SU-DHL-6 (cell line): ENCODE measurements at regions not wholly inside any gene's neighbourhood (a gene's known extent, or its start where the extent isn't known, plus 50 kb on each side); places are given as distances from the start of the nearest gene placed in this dataset.

Source experiments
- EZH2phosphoT487 ChIP-seq: fragments of 200-600 bp; sonication (generic), shearing (Covaris generic); conservative IDR thresholded peaks from 2 replicates; pipeline ENCODE4 v1.6.1; 2018; ENCODE audit warnings: mild to moderate bottlenecking, antibody characterized with exemption, low read length, moderate library complexity, mixed read lengths
- TF ChIP-seq, protein P1 (sequence below): fragments of 200-600 bp; sonication (generic); IDR thresholded peaks from one replicate; pipeline ENCODE4 v1.5.1; 2017; ENCODE audit warnings: antibody characterized with exemption, mild to moderate bottlenecking, low read length, moderate library complexity; ENCODE audit not compliant: insufficient read depth, poor library complexity, severe bottlenecking

DNA sequence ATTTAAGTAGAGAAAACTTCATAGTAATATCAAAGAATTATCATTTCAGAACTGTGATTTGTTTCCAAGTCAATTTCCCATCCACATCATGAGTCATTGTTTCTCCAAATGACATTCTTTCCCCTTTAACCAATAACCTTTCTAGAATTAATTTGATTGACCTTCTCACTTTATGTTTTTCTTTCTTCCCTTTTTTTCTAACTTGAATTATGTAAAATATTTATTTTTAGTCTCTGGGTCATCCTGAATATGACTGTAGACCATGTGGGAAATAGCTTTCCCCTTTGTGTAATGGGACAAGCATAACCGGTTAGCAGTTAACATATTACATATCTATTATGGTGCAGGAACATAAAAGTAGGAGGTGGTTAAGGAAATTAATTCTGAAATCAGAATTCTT lies 291.1 kb downstream of the GJA1 start:
- TF ChIP-seq, protein P1, sequence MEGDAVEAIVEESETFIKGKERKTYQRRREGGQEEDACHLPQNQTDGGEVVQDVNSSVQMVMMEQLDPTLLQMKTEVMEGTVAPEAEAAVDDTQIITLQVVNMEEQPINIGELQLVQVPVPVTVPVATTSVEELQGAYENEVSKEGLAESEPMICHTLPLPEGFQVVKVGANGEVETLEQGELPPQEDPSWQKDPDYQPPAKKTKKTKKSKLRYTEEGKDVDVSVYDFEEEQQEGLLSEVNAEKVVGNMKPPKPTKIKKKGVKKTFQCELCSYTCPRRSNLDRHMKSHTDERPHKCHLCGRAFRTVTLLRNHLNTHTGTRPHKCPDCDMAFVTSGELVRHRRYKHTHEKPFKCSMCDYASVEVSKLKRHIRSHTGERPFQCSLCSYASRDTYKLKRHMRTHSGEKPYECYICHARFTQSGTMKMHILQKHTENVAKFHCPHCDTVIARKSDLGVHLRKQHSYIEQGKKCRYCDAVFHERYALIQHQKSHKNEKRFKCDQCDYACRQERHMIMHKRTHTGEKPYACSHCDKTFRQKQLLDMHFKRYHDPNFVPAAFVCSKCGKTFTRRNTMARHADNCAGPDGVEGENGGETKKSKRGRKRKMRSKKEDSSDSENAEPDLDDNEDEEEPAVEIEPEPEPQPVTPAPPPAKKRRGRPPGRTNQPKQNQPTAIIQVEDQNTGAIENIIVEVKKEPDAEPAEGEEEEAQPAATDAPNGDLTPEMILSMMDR = no peak
- no peak for TF ChIP-seq EZH2phosphoT487
